Endodermal cell (in vitro differentiated cells): ENCODE measurements at regions not wholly inside any gene's neighbourhood (a gene's known extent, or its start where the extent isn't known, plus 50 kb on each side); places are given as distances from the start of the nearest gene placed in this dataset.

Experiments used
- DNase-seq: peaks from one replicate; pipeline ENCODE4 v3.0.0-alpha.2; 2017
- H3K27ac ChIP-seq: 2 replicates; pipeline ENCODE4 v1.5.1; 2013; ENCODE audit warnings: mild to moderate bottlenecking, low read depth, low read length, moderate library complexity
- H3K27me3 ChIP-seq: 2 replicates; pipeline ENCODE4 v1.6.1; 2013; ENCODE audit warnings: mild to moderate bottlenecking, low read length, moderate library complexity; ENCODE audit not compliant: insufficient read depth, control insufficient read depth, poor library complexity, severe bottlenecking
- H3K36me3 ChIP-seq: 2 replicates; pipeline ENCODE4 v1.7.0; 2013; ENCODE audit warnings: mild to moderate bottlenecking, low read length, moderate library complexity; ENCODE audit not compliant: control insufficient read depth, insufficient read depth
- H3K4me1 ChIP-seq: one replicate; pipeline ENCODE4 v1.7.0; 2013; ENCODE audit warnings: low read length; ENCODE audit not compliant: control insufficient read depth, insufficient read depth
- H3K4me3 ChIP-seq: 2 replicates; pipeline ENCODE4 v1.5.1; 2013; ENCODE audit warnings: mild to moderate bottlenecking, low read length, moderate library complexity
- H3K9ac ChIP-seq: 2 replicates; pipeline ENCODE4 v1.6.1; 2013; ENCODE audit warnings: mild to moderate bottlenecking, low read length, moderate library complexity; ENCODE audit not compliant: poor library complexity, severe bottlenecking; ENCODE audit errors: extremely low read depth
- H3K9me3 ChIP-seq: 2 replicates; pipeline ENCODE4 v1.6.1; 2013; ENCODE audit warnings: mild to moderate bottlenecking, low read length, moderate library complexity; ENCODE audit not compliant: control insufficient read depth
- H3K27ac Mint-ChIP-seq: 2 replicates; pipeline ENCODE4 v1.8.0; 2020; ENCODE audit warnings: mixed read lengths
- H3K27me3 Mint-ChIP-seq: 2 replicates; pipeline ENCODE4 v1.8.0; 2021; ENCODE audit warnings: mild to moderate bottlenecking, mixed read lengths; ENCODE audit not compliant: insufficient read depth
- H3K36me3 Mint-ChIP-seq: 2 replicates; pipeline ENCODE4 v1.8.0; 2020; ENCODE audit warnings: low read depth, mixed read lengths
- H3K4me1 Mint-ChIP-seq: 2 replicates; pipeline ENCODE4 v1.8.0; 2020; ENCODE audit warnings: mixed read lengths
- H3K4me3 Mint-ChIP-seq: 2 replicates; pipeline ENCODE4 v1.8.0; 2020; ENCODE audit warnings: mild to moderate bottlenecking, moderate library complexity, mixed read lengths
- H3K9me3 Mint-ChIP-seq: 2 replicates; pipeline ENCODE4 v1.8.0; 2020; ENCODE audit warnings: mild to moderate bottlenecking, mixed read lengths
- WGBS, 2 experiments: methylation state at CpG; one replicate each; pipeline versions ENCODE4 v1.1.5 to v1.1.7; 2013; ENCODE audit warnings: missing lambda C conversion rate in 2 of 2, mixed read lengths in 1 of 2; ENCODE audit not compliant: insufficient coverage in 1 of 2, insufficient read length in 1 of 2; 5-methylcytosine and 5-hydroxymethylcytosine counted together
- TF ChIP-seq, protein P1 (sequence below): fragments of 200-600 bp; sonication (generic); conservative IDR thresholded peaks from 2 replicates; pipeline ENCODE4 v1.5.0; 2021; ENCODE audit warnings: antibody characterized with exemption, mild to moderate bottlenecking

DNA sequence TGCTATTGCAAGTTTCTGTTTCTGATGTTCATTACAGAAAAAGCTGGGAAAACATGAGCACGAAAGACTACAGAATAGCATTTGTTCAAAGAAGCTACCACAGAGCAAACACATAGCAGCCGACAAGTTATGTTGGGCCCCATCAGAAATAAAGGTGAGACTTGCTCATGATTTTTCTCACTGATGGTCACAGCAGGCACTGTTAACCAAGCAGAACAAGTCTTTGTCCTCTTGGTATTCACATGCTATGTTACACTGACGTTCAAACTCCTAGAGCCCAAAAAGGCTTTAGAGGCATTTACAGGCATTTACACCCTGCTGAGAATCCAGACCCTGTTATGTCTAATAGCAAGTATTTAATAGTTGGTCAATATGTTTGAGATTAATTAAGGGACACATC lies 235.0 kb upstream of the HNMT start:
- H3K27ac ChIP-seq, result no peak overlapping the region
- DNase-seq, result no peak
- H3K4me1 Mint-ChIP-seq, result peaks cover 42% of the 10 kb centered on the region
- H3K4me1 ChIP-seq, result peaks cover 15% of the 10 kb centered on the region
- H3K36me3 ChIP-seq, result no peaks in the 10 kb centered on the region
- TF ChIP-seq, protein P1, sequence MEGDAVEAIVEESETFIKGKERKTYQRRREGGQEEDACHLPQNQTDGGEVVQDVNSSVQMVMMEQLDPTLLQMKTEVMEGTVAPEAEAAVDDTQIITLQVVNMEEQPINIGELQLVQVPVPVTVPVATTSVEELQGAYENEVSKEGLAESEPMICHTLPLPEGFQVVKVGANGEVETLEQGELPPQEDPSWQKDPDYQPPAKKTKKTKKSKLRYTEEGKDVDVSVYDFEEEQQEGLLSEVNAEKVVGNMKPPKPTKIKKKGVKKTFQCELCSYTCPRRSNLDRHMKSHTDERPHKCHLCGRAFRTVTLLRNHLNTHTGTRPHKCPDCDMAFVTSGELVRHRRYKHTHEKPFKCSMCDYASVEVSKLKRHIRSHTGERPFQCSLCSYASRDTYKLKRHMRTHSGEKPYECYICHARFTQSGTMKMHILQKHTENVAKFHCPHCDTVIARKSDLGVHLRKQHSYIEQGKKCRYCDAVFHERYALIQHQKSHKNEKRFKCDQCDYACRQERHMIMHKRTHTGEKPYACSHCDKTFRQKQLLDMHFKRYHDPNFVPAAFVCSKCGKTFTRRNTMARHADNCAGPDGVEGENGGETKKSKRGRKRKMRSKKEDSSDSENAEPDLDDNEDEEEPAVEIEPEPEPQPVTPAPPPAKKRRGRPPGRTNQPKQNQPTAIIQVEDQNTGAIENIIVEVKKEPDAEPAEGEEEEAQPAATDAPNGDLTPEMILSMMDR, result no peak
- no peak overlapping the region for H3K27ac Mint-ChIP-seq
- H3K9me3 Mint-ChIP-seq, result peaks cover 14% of the 10 kb centered on the region
- no peaks in the 10 kb centered on the region for H3K27me3 Mint-ChIP-seq
- WGBS, 2 experiments, result 56 to 60% methylated on average over 3 of the region's 3 CpGs
- peak overlapping the region; percentile 37 for H3K4me3 ChIP-seq
- H3K9ac ChIP-seq, result no peak overlapping the region
- H3K9me3 ChIP-seq, result peaks cover 20% of the 10 kb centered on the region
- no peak overlapping the region for H3K4me3 Mint-ChIP-seq
- no peaks in the 10 kb centered on the region for H3K27me3 ChIP-seq
- H3K36me3 Mint-ChIP-seq, result peaks cover 4% of the 10 kb centered on the region

GRCh38 chr2:137737559-137737958 lies 226.7 kb upstream of the HNMT start:
- H3K4me1 ChIP-seq, result peaks cover 14% of the 10 kb centered on the region
- H3K9me3 ChIP-seq, result peaks cover 12% of the 10 kb centered on the region
- no peak overlapping the region for H3K9ac ChIP-seq
- TF ChIP-seq, protein P1, result no peak
- Mint-ChIP-seq H3K9me3 (peaks cover 11% of the 10 kb centered on the region), H3K27ac (no peak overlapping the region), H3K4me1 (peaks cover 29% of the 10 kb centered on the region), H3K4me3 (no peak overlapping the region), H3K36me3 (no peaks in the 10 kb centered on the region), H3K27me3 (no peaks in the 10 kb centered on the region)
- no peak overlapping the region for H3K27ac ChIP-seq
- DNase-seq, result no peak
- H3K4me3 ChIP-seq, result no peak overlapping the region
- no peaks in the 10 kb centered on the region for H3K27me3 ChIP-seq
- H3K36me3 ChIP-seq, result no peaks in the 10 kb centered on the region

- Histone ChIP-seq H3K9ac (no peak overlapping the region), H3K27me3 (no peaks in the 10 kb centered on the region), H3K4me3 (no peak overlapping the region), H3K36me3 (no peaks in the 10 kb centered on the region), H3K27ac (no peak overlapping the region), H3K4me1 (peaks cover 47% of the 10 kb centered on the region), H3K9me3 (peaks cover 10% of the 10 kb centered on the region)
- Mint-ChIP-seq H3K36me3 (no peaks in the 10 kb centered on the region), H3K27ac (no peak overlapping the region), H3K9me3 (peaks cover 7% of the 10 kb centered on the region), H3K4me3 (no peak overlapping the region), H3K27me3 (no peaks in the 10 kb centered on the region), H3K4me1 (peaks cover 67% of the 10 kb centered on the region)
- WGBS, 2 experiments, result 84 to 88% methylated on average over 3 to 5 of the region's 5 CpGs
- TF ChIP-seq, protein P1, result no peak
- DNase-seq, result no peak
Observed at GRCh38 chr2:137741784-137742362, 222.4 kb upstream of the HNMT start.
